HEK293 (cell line): ENCODE measurements at regions not wholly inside any gene's neighbourhood (a gene's known extent, or its start where the extent isn't known, plus 50 kb on each side); places are given as distances from the start of the nearest gene placed in this dataset.

Source experiments
- CTCF ChIA-PET: fragments of 350-600 bp; formaldehyde crosslinking; extraction: SDS; loops from one replicate; lab custom pipeline; 2021; ENCODE audit warnings: antibody characterized with exemption; lab: Yijun Ruan, JAX
- POLR2A ChIA-PET: fragments of 300-600 bp; formaldehyde crosslinking; extraction: SDS; loops from one replicate; lab custom pipeline; 2020; ENCODE audit warnings: antibody characterized with exemption, inconsistent platforms; lab: Yijun Ruan, JAX
- H3K27ac ChIP-seq: fragments of 200-500 bp; sonication (Bioruptor generic); 2 replicates; pipeline ENCODE4 v1.5.1; 2014; ENCODE audit warnings: low read depth, low read length, control low read depth, inconsistent platforms; ENCODE audit errors: extremely low read depth
- H3K36me3 ChIP-seq, 2 experiments: fragments of 200-500 bp in 1 of 2; sonication (Bioruptor generic) in 1 of 2; 1 replicate in 1 of 2; 2 replicates in 1 of 2; pipeline ENCODE4 v1.5.1; 2014 to 2017; ENCODE audit warnings: inconsistent platforms in 2 of 2, low read length in 2 of 2; ENCODE audit not compliant: control insufficient read depth in 2 of 2, insufficient read depth in 1 of 2
- H3K4me1 ChIP-seq: fragments of 200-500 bp; sonication (Bioruptor generic); 2 replicates; pipeline ENCODE4 v1.5.1; 2014; ENCODE audit warnings: mild to moderate bottlenecking, low read length, inconsistent platforms; ENCODE audit not compliant: control insufficient read depth, insufficient read depth
- H3K4me3 ChIP-seq: 2 replicates; pipeline ENCODE4 v1.5.1; 2011; ENCODE audit warnings: low read depth, mild to moderate bottlenecking, control low read depth, low read length, moderate library complexity
- H3K9me3 ChIP-seq: fragments of 200-500 bp; sonication (Bioruptor generic); 2 replicates; pipeline ENCODE4 v1.5.1; 2014; ENCODE audit warnings: low read depth, low read length, inconsistent platforms; ENCODE audit not compliant: control insufficient read depth, insufficient read depth
- KLF8 ChIP-seq: fragments of 450-650 bp; formaldehyde crosslinking; IDR thresholded peaks from 2 replicates; pipeline ENCODE4 v1.5.1; 2016; ENCODE audit warnings: missing biosample characterization, missing genetic modification characterization
- PRDM1 ChIP-seq: fragments of 450-650 bp; formaldehyde crosslinking; IDR thresholded peaks from 2 replicates; pipeline ENCODE4; 2016; ENCODE audit warnings: missing biosample characterization, missing genetic modification characterization
- ZBTB11 ChIP-seq: fragments of 450-650 bp; formaldehyde crosslinking; conservative IDR thresholded peaks from 2 replicates; pipeline ENCODE4 v1.5.1; 2016; ENCODE audit warnings: low read depth, missing biosample characterization, missing genetic modification characterization
- ZBTB20 ChIP-seq: fragments of 450-650 bp; formaldehyde crosslinking; IDR thresholded peaks from 2 replicates; pipeline ENCODE4 v1.5.1; 2016; ENCODE audit warnings: missing biosample characterization, missing genetic modification characterization
- ZFP3 ChIP-seq: fragments of 450-650 bp; formaldehyde crosslinking; IDR thresholded peaks from 2 replicates; pipeline ENCODE4 v1.5.1; 2016; ENCODE audit warnings: low read depth, missing biosample characterization, missing genetic modification characterization
- ZNF37A ChIP-seq: fragments of 450-650 bp; IDR thresholded peaks from 2 replicates; pipeline ENCODE4 v1.5.1; 2018; ENCODE audit warnings: missing biosample characterization, missing genetic modification characterization
- ZNF549 ChIP-seq: fragments of 450-650 bp; IDR thresholded peaks from 2 replicates; pipeline ENCODE4 v1.5.1; 2018; ENCODE audit warnings: missing biosample characterization, missing genetic modification characterization, mild to moderate bottlenecking, inconsistent platforms, moderate library complexity
- ZNF624 ChIP-seq: fragments of 450-650 bp; formaldehyde crosslinking; IDR thresholded peaks from 2 replicates; pipeline ENCODE4 v1.5.1; 2017; ENCODE audit warnings: missing biosample characterization, missing genetic modification characterization
- ZNF654 ChIP-seq: fragments of 450-650 bp; formaldehyde crosslinking; IDR thresholded peaks from 2 replicates; pipeline ENCODE4 v1.5.1; 2016; ENCODE audit warnings: low read depth, missing biosample characterization, missing genetic modification characterization
- ZSCAN18 ChIP-seq: fragments of 450-650 bp; formaldehyde crosslinking; IDR thresholded peaks from 2 replicates; pipeline ENCODE4 v1.5.1; 2016; ENCODE audit warnings: missing biosample characterization, missing genetic modification characterization
- ZSCAN30 ChIP-seq: fragments of 450-650 bp; IDR thresholded peaks from 2 replicates; pipeline ENCODE4 v1.5.1; 2018; ENCODE audit warnings: missing biosample characterization, mild to moderate bottlenecking, missing genetic modification characterization, moderate library complexity
- TF ChIP-seq, protein P1 (sequence below): fragments of 450-650 bp; formaldehyde crosslinking; IDR thresholded peaks from 2 replicates; pipeline ENCODE4 v1.5.1; 2016; ENCODE audit warnings: missing biosample characterization, missing genetic modification characterization
- TF ChIP-seq, protein P2 (sequence below): fragments of 450-650 bp; formaldehyde crosslinking; IDR thresholded peaks from 2 replicates; pipeline ENCODE4; 2016; ENCODE audit warnings: missing biosample characterization, missing genetic modification characterization
- TF ChIP-seq, protein P3 (sequence below): fragments of 450-650 bp; formaldehyde crosslinking; IDR thresholded peaks from 2 replicates; pipeline ENCODE4 v1.5.1; 2016; ENCODE audit warnings: missing biosample characterization, missing genetic modification characterization
- TF ChIP-seq, protein P4 (sequence below): fragments of 450-650 bp; formaldehyde crosslinking; IDR thresholded peaks from 2 replicates; pipeline ENCODE4 v1.5.1; 2016; ENCODE audit warnings: missing biosample characterization, missing genetic modification characterization

DNA sequence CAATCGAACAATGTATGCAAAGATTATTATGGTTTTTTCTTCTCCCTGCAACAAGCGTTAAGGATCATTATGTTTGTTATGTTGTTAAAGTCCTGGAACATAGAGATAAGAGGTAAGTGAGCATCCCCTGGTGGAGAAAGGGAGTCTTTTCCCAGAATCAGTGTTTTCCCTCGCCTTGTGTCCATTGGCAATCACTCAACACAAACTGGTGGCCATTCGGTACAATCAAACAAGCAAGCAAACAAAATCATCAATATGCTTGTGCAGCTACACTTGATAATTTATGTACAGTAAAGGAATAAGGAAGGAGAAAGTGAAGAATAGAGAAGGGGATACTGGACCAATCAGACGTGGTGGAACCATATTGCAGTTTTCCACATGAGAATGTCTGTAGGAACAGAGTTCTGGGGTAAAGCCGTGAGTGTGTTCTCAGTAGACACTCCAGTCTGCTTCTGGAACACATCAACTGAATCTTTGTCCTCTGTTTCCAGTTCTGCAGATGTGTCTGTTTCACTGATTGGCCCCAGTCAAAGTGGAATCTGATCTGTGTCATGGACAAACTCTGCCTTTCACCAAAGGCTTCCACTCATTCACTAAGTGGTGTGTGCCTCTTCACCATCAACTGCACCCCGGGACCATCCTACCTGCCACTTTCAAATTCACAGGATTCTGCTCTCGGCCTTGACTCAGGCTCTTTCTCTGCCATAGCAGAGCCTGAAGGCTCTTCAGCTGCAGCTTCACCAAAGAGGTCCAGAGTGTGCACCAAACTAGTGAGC, 169.5 kb downstream of the AHSP start:
- Histone ChIP-seq H3K9me3 (no peaks in the 10 kb centered on the region), H3K4me3 (no peak overlapping the region), H3K27ac (no peak overlapping the region), H3K36me3 (peaks cover 0 to 5% of the 10 kb centered on the region in 2 experiments; a peak in 1 of 3 replicates), H3K4me1 (no peaks in the 10 kb centered on the region; the same call in 1 of the 2 replicates)
- CTCF ChIA-PET, result interaction anchor here (0.6 to 1.3 kb wide), 4 partner anchors 9 to 459 kb away, joined by 3 read pairs; partner anchors contain the start of gene SLC5A2
- TF ChIP-seq ZNF549 (tag by site-specific recombination) (no peak), ZNF37A (tag by site-specific recombination) (no peak), ZSCAN18 (tag by site-specific recombination) (no peak), PRDM1 (tag by site-specific recombination) (no peak), ZBTB11 (tag by site-specific recombination) (no peak), ZFP3 (no peak), KLF8 (no peak), ZNF624 (tag by site-specific recombination) (no peak), ZSCAN30 (tag by site-specific recombination) (no peak), ZBTB20 (tag by site-specific recombination) (peak; percentile 29; the same call in 1 of the 2 replicates), ZNF654 (tag by site-specific recombination) (peak; percentile 93)
- TF ChIP-seq, protein P1, sequence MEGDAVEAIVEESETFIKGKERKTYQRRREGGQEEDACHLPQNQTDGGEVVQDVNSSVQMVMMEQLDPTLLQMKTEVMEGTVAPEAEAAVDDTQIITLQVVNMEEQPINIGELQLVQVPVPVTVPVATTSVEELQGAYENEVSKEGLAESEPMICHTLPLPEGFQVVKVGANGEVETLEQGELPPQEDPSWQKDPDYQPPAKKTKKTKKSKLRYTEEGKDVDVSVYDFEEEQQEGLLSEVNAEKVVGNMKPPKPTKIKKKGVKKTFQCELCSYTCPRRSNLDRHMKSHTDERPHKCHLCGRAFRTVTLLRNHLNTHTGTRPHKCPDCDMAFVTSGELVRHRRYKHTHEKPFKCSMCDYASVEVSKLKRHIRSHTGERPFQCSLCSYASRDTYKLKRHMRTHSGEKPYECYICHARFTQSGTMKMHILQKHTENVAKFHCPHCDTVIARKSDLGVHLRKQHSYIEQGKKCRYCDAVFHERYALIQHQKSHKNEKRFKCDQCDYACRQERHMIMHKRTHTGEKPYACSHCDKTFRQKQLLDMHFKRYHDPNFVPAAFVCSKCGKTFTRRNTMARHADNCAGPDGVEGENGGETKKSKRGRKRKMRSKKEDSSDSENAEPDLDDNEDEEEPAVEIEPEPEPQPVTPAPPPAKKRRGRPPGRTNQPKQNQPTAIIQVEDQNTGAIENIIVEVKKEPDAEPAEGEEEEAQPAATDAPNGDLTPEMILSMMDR (tag by site-specific recombination), result peak; percentile 54; the same call in 1 of the 2 replicates
- TF ChIP-seq, protein P2, sequence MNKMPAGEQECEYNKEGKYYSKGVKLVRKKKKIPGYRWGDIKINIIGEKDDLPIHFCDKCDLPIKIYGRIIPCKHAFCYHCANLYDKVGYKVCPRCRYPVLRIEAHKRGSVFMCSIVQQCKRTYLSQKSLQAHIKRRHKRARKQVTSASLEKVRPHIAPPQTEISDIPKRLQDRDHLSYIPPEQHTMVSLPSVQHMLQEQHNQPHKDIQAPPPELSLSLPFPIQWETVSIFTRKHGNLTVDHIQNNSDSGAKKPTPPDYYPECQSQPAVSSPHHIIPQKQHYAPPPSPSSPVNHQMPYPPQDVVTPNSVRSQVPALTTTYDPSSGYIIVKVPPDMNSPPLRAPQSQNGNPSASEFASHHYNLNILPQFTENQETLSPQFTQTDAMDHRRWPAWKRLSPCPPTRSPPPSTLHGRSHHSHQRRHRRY (tag by site-specific recombination), result no peak
- TF ChIP-seq, protein P3, sequence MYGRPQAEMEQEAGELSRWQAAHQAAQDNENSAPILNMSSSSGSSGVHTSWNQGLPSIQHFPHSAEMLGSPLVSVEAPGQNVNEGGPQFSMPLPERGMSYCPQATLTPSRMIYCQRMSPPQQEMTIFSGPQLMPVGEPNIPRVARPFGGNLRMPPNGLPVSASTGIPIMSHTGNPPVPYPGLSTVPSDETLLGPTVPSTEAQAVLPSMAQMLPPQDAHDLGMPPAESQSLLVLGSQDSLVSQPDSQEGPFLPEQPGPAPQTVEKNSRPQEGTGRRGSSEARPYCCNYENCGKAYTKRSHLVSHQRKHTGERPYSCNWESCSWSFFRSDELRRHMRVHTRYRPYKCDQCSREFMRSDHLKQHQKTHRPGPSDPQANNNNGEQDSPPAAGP (tag by site-specific recombination), result no peak
- TF ChIP-seq, protein P4, sequence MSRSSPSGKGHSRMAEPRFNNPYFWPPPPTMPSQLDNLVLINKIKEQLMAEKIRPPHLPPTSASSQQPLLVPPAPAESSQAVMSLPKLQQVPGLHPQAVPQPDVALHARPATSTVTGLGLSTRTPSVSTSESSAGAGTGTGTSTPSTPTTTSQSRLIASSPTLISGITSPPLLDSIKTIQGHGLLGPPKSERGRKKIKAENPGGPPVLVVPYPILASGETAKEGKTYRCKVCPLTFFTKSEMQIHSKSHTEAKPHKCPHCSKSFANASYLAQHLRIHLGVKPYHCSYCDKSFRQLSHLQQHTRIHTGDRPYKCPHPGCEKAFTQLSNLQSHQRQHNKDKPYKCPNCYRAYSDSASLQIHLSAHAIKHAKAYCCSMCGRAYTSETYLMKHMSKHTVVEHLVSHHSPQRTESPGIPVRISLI (tag by site-specific recombination), result no peak
- POLR2A ChIA-PET, result no interaction called here
